GM19463 (cell line): ENCODE measurements at regions not wholly inside any gene's neighbourhood (a gene's known extent, or its start where the extent isn't known, plus 50 kb on each side); places are given as distances from the start of the nearest gene placed in this dataset.

Source experiments
- ATAC-seq: cut with Tn5 transposase; IDR thresholded peaks from one replicate; pipeline ENCODE4 v1.9.1; 2021; ENCODE audit warnings: mild to moderate bottlenecking, moderate library complexity; ENCODE audit not compliant: unreplicated experiment

DNA sequence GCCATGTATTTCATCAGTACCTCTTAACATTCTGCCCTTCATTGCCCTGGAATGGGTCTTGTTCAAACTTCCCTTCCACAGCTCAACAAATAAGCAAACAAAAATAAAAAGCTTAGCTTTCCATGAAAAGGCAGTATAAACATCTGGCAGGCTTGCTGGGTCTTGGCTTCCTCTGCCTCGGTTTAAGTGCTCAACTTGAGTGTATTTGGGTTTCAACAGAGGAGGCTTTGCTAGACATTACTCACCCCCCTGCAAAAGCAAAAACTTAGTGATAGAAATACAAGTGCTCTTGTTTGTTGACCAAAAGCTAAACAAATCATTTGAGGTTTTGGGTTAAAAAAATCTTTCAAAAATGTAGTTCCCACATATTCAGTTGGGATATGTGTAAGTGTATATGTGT lies 518.5 kb downstream of the PLPP3 start:
- no peak for ATAC-seq

DNA sequence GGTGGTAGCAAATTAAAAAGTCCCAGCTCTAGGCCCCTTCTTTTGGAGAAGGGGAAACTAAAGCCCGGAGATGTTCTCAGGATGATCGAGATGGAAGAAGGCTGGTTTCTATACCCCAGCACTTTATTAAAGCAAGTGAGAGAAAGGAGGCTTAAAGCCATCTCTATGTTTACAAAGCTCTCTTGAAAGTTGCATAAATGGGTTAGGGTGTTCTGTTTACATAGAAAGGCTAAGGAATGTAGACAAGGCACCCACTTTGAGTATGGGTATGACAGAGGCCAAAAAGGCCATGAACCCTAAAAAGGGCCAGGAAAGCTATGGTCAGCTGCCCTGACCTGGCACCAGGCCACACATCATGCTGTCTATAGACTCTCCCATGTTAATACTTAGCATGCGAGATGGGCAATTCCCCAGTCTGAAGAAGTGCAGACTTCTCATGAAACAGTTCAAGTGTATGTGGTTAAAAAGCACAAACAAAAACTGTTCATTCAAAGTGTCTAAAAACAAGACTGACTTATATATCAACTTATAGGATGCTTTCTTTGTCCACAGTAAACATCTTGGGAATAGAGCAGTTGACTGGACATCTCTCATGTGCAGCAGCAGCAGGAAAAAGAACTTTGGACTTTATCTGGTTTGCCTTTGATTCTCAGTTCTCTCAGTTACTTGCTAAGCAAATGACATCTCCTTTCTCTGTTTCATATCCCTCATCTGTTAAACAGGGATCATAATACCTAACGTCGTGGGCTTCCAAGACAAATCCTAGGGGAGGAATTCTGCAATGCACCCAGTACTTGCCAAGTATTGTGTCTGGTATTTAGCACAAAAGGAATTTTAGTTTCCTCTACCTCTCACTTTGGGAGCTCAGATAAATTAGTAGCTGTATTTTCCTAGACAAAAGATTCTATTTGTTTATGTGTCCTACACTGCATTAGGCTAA lies 521.6 kb downstream of the PLPP3 start:
- no peak for ATAC-seq

DNA sequence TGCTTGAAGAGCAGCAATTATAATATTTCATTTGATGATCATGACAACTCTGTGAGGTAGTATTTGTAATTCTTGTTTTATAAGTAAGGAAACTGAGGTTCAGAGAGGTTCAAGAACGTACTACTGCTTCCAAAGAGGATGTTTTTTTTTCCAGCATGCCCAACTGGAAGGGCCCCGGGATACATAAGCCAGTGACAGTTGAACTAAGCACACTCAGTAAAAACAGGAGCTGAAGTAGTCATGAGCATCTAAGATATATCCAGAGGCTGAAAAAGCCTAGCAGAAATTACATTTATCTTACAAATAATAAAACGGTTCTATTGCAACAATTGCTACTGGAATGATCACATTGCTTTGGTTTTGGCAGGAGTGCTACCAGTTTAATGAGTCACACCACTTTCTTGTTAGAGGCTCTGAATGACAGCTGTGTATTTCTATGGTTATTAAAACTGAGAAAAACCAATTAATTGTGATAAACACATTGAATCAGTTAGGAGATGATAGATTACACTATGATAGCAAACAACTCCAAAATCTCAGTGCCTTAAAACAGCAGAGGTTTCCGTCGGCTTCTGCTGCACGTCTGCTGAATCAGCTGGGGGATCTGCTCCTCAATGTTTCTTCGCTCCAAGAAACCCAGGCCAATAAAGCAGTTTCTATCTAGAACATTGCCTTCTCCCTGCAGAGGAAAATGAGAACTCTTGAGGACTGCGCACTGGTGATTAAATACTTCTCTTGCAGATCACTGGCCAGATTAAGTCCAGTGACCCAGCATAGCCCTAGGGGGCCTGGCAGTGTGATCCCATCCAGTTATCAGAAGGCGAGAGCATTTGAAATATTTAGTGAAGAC lies 522.7 kb downstream of the PLPP3 start:
- no peak for ATAC-seq

DNA sequence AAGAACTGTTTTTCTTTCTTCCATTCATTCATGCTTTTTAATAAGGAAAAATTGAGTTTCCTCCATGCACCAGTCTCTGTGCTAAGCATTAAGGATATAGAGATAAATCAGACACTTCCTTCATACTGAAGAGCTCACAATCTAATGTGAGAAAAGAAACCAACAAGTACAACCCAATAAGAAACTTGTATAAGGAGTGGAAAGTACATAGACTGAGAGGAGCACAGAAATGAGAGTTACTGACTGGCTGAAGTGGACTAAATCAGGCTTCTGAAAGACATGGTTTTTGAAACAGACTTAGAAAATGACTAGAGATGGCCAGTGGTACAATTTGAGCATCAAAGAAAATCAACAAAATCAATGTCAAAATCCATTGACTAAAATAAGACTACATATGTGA lies 524.4 kb downstream of the PLPP3 start:
- no peak for ATAC-seq

DNA sequence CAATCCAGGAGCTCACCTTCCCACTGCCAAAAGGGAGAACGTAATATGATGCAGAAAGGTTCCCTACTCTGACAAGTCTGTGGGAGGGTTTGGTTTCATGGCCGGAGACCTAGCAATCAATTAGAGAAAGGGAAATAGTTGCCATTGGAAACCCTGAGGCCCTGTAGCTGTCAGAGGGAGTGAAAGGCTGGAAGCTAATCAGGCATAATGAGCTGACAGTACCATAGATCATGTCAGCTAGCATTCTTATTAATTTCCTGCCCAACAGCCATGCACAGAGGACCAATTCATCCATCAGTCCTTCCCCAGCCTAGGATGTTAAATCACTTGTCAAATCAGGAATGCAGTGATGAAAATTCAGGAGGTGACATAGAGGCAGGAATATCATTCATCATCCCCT lies 527.3 kb downstream of the PLPP3 start:
- ATAC-seq, result no peak

DNA sequence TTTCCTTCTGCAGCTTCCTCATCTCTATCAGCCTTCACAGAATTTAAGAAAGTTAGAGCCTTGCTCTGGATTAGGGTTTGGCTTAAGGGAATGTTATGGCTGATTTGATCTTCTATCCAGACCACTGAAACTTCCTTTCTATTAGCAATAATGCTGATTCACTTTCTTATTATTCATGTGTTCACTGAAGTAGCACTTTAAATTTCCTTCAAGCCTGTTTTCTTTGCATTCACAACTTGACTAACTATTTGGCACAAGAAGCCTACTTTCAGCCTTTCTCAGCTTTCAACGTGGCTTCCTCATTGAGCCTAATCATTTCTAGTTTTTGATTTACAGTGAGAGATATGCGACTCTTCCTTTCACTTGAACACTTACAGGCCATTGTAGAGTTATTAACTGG lies 528.5 kb downstream of the PLPP3 start:
- no peak for ATAC-seq

DNA sequence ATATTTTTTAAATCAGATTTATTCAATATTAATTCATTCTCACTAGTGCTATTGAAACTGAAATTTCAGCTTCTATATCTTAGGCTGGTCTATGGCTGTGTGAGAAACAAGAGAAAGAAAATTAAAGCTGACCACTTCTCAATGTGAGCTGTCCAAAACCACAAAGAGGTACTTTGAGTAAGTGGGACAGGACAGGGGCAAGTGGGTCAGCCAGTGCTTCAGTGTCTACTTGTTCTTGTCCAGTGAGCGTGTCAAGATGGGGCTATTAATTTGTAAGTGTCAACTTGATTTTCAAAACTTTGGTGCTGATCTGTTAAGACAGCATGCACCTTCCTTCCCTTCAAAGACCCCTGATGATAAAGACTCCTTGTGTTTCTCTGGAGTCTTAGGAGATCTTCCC lies 533.9 kb downstream of the PLPP3 start:
- peak; percentile 73 for ATAC-seq

DNA sequence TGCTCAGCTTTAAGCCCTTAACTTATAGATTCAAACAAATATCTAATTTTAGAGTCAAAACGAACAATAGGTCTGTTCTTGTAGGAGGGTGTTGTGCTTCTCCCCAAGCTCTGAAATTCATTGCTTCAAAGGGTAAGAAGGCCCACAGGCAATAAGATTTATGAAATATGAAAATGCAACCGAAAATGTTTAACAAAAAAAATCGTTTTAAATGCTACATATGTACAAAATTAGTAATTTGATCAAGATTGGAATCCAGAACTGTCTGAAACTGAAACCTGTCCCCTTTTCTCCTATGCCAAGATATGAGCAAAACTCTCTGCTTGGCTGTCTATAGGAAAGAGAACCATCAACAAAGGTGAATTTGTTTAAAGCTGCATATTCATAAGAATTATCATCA lies 534.3 kb downstream of the PLPP3 start:
- peak; percentile 66 for ATAC-seq

DNA sequence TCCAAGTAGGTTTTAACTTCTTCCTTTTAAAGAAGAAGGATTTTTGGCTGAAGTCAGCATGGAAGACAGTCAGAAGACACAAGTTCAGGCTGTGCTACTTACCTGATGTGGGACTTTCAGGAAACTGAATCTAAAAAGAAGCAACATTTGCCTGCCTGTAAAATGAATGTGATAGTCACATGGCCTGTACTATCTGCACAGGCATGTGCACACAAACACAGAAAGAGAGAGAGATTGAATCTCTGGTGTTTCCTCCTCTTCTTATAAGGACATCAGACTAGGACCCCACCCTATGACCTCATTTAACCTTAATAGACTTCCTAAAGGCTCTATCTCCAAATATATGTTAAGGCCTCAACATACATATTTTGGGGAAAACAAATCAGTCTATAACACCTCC lies 542.9 kb downstream of the PLPP3 start:
- ATAC-seq, result no peak

DNA sequence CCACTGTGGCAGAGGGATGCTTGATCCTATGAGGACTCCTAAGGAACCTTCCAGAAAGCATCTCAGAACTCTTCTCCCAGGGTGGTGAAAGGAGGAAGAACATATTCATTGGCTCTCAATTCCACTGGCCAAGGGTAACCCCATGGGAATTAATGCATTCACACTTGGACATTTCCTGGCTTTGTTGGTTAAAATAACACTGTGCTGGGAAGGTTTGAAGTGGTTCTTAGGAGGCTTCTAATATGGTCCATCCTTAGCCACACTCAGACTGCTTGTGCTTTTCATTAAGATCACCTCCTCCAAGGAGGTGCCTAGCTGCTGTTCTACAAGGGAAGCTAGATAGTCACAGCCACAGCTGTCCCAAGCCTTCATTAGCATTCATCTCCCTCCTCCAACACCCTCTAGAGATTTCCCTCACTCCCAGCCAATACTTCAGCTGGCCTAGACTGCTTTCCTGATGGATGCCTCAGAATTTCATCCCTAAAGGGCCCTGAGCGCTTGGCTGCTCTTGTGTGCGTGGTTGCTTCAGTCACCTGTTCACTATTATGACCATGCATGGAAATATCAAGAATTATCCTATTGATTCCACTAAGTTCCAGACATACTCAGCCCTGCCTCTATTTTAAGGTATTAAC lies 544.4 kb downstream of the PLPP3 start:
- ATAC-seq, result no peak

DNA sequence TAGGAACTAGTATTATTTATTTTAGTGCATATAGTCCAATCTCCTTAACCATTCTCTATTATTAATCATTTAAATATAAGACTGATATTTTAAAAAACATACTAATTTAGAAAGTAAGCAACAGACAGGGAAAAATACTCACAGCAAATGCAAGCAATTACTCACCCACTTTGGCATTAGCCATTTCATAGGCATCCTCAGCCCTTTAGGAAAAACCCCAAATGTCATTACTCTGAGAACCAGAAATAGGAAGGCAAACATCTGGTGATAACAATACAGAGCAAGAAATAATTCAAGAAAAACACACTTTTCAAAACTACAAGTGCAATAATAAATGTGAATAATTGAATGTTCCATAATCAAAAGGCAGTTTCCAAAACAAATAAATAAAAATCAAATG lies 545.1 kb downstream of the PLPP3 start:
- no peak for ATAC-seq

DNA sequence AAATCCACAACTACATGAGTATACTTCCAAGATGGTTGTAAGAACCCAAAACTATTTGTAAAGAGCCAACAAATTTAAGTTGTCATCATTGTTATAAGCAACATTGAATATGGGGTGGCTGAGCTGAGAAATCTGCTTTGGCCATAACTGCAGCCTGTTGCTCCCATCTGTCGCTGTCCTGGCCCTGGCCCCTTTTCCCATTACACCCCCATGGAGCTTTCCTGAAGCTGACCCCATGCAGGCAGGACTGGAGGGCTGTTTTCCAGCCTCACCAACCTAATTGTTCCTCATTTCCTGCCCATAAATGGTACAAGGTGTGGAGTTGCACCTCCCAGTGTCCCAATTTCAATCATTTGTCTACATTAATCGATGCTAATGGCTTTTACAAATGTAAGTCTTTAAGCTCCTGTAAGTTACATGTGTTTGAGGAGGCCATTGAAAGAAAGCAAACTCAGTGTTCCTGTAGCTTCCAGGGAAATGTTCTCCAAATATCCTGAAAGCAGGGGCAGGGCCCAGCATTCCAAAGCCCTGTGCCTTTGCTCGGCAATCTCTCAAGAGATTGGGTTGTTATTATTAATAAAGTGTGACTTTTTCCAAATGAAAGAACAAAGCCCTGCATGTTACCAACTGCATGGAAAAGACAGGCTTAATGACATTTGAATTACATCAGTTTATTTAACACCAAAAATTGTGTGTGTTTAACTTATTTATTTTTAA lies 545.9 kb downstream of the PLPP3 start:
- ATAC-seq, result no peak

DNA sequence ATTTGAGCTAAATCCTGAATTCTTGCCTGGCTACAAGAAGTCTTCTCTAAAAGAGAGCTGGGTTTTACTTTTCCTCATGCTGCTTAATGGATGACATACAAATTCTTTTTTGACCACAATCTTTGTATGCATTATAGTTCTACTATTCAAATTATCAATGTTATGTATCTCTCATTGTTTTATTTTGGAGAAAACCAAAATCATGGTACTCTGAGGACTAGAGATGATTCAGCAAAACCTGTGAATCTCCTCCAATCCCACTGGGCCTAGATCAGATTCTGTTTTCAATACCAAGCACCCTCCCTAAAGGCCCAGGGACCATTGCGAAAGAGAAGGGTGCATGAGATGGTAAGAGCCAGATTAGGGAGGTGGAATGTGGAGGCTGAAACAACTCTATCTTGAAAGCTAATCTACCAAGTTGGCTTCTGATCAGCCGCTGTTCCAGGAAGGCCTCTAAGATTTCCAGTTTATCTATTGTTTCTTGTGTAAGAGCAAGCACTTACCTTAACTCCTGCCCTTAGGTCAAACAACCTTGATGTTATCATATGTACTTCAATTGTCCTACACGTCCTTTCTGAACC lies 547.2 kb downstream of the PLPP3 start:
- no peak for ATAC-seq

DNA sequence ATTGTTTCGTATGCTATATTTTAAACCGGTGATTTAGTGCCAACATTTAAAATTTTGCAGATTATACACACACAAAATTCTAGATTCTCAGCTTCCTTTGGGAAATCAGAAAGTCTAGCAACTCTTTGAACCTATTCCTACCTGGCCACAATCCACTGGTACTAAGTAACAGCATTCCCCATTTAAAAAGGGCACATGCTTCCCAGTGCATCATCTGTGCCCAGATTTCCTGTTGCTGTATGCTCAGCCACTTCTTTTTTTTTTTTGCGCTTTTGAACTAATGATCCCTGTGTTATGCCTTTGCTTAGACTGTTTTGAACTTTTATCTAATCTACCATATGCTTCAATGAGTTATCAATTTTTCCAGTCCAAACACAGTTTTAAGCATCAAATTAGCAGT lies 548.4 kb downstream of the PLPP3 start:
- no peak for ATAC-seq

DNA sequence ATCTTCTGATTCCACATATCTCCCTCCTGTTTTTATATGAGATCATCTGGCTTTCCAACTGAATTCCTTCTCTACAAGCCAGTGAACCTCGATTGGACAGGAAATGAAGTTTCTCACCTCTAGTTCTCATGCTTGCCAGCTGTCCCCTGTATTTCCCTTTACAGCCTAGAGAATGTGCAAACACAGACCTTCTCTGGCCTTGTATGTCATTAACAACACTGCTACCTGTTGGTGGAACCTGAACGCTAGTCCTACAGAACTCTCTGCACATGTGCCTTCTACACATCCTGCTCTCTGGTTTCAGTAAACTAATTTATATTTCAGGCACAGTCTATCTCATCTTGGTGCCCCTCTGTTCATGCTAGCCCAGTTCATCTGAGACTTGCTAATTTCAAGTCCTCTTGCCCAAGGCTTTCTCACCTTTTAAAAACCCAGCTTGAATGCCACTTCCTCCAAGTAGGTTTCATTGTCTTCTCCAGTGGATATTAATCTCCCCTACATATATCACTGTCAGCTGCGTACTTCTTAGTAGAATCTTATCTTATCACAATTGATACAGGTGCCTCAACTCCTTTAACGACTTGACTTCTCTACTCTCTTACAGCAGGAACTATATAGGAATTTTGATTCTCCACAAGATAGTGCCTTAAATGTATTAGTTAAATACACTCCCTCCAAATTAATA lies 549.9 kb downstream of the PLPP3 start:
- no peak for ATAC-seq

DNA sequence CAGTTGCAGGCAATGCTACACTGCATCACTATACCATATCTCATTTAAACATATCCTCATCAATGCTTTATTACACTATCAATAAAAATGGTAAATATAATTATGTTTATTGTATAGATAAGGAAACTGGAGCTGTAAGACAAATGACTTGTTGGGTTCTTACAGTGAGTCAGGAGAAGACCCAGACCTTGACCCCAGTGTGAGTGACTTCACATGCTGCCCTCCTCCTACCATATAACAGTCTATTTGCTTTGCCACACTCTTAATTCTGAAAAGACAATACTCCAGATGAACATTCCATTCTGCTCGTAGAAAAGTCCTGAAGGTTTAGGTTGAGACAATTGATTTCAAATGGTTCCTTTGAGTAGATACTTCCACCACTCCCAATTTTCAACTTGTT lies 550.5 kb downstream of the PLPP3 start:
- no peak for ATAC-seq

DNA sequence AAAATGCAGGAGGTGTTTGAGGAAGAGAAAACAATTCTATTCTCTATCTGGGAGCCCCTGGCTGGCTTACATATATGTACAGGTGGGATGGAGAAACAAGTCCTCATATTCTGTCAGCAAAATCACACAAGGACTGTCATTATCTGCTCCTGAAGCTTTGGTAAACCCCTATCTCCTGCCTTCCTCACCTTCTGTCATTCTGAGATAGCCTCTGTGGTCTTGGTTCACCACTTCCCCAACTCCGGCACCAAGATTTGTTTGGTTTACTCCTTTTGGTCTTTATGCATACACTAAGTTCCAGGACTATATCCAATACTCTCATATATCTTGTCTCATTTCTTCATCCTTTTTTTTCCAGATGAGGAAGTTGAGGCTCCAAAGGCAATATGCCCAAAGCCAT lies 551.1 kb downstream of the PLPP3 start:
- peak; percentile 76 for ATAC-seq

DNA sequence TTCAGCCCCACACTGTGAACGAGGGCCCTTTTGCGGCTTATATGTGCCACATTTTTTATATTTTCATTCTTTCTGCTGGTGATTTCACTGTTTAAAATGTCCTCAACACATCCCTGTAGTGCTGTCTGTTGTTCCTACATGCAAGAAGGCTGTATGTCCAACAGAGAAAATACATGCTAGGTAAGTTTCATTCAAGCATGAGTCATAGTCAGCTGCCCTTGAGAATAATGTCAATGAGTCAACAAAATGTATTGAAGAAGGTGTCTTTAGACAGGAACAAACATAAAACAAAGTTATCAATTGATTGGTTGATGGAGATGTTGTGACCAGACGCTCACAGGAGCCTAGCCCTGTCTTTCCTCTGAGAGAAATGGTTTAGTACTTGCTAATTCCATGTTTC lies 553.4 kb downstream of the PLPP3 start:
- no peak for ATAC-seq

DNA sequence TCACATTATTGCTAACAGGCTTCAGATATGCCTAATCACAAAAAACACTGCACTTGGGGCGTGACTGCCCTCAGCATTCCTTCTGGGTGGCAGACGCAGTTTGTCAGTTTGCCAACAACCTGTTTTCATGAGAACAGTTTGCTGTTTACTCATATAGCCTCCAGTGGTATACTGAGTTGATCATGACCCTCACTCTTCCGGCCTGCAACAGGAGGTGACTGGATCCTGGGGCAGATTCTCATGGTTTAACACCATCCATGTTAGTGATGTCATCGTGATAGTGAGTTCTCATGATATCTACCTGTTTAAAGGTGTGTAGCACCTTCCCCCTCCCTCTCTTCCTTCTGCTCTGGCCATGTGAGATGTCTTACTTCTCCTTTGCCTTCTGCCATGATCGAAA lies 555.2 kb downstream of the PLPP3 start:
- no peak for ATAC-seq

DNA sequence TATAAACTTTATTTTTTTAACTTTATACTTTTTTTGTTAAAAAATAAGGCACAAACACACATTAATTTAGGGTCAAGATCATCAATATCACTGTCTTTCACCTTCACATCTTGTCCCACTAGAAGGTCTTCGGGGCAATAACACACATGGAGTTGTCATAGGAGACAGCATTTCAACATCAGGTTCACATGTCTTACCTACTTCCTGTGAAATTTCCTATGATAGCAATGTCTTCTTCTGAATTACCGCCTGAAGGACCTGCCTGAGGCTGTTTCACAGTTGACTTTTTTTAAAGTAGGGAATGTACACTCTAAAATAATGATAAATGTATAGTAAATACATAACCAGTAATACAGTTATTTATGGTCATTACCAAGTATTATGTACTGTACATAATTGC lies 559.4 kb downstream of the PLPP3 start:
- ATAC-seq, result no peak
